ENCODE measurements at regions not wholly inside any gene's neighbourhood (a gene's known extent, or its start where the extent isn't known, plus 50 kb on each side); places are given as distances from the start of the nearest gene placed in this dataset.
"Not testable (repeated sequence)": the region's sequence is repeated elsewhere in the genome, so short reads cannot be mapped to it uniquely, and the experiment has no call there.

DNA sequence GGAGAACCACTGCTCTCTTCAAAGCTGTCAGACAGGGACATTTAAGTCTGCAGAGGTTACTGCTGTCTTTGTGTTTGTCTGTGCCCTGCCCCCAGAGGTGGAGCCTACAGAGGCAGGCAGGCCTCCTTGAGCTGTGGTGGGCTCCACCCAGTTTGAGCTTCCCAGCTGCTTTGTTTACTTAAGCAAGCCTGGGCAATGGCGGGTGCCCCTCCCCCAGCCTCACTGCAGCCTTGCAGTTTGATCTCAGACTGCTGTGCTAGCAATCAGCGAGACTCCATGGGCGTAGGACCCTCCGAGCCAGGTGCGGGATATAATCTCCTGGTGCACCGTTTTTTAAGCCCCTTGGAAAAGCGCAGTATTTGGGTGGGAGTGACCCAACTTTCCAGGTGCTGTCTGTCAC is 290.6 kb upstream of the MEIS1 start:
- TF ChIP-seq, protein P1, sequence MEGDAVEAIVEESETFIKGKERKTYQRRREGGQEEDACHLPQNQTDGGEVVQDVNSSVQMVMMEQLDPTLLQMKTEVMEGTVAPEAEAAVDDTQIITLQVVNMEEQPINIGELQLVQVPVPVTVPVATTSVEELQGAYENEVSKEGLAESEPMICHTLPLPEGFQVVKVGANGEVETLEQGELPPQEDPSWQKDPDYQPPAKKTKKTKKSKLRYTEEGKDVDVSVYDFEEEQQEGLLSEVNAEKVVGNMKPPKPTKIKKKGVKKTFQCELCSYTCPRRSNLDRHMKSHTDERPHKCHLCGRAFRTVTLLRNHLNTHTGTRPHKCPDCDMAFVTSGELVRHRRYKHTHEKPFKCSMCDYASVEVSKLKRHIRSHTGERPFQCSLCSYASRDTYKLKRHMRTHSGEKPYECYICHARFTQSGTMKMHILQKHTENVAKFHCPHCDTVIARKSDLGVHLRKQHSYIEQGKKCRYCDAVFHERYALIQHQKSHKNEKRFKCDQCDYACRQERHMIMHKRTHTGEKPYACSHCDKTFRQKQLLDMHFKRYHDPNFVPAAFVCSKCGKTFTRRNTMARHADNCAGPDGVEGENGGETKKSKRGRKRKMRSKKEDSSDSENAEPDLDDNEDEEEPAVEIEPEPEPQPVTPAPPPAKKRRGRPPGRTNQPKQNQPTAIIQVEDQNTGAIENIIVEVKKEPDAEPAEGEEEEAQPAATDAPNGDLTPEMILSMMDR (IDR thresholded peaks at IDR 0.05; ENCODE audit: poor library complexity): not testable (repeated sequence)
- TF ChIP-seq EZH2 (IDR thresholded peaks at IDR 0.05; ENCODE audit: borderline replicate concordance); EZH2phosphoT487 (IDR thresholded peaks at IDR 0.05; ENCODE audit: low read depth, severe bottlenecking, unreplicated experiment): not testable (repeated sequence)
